Heart right ventricle (tissue), 16 donors: ENCODE measurements at regions not wholly inside any gene's neighbourhood (a gene's known extent, or its start where the extent isn't known, plus 50 kb on each side); places are given as distances from the start of the nearest gene placed in this dataset.

ENCODE experiments used
- ATAC-seq, 8 donors: fragments of 200-7000 bp; cut with Tn5 transposase; one replicate each; pipeline ENCODE4 v1.9.1; 2020; ENCODE audit warnings: mild to moderate bottlenecking in 8 of 8, moderate library complexity in 8 of 8, moderate number of reproducible peaks in 1 of 8
- DNase-seq, 2 donors: peaks; one replicate each; pipeline ENCODE4 v3.0.0-alpha.2; 2020
- H3K27ac ChIP-seq, 10 donors: fragments of 200-600 bp; sonication (generic) in 2 of 10; one replicate each; pipeline versions ENCODE4 v1.5.0 to v1.8.0; 2020 to 2022; ENCODE audit warnings: mild to moderate bottlenecking in 3 of 10
- H3K27me3 ChIP-seq, 7 donors: fragments of 200-600 bp; one replicate each; pipeline ENCODE4 v1.8.0; 2021 to 2022; ENCODE audit warnings: mild to moderate bottlenecking in 2 of 7
- H3K36me3 ChIP-seq, 9 donors: fragments of 200-600 bp; sonication (generic) in 1 of 9; one replicate each; pipeline versions ENCODE4 v1.5.0 to v1.8.0; 2020 to 2022; ENCODE audit warnings: mild to moderate bottlenecking in 2 of 9
- H3K4me1 ChIP-seq, 9 donors: fragments of 200-600 bp; sonication (generic) in 1 of 9; one replicate each; pipeline versions ENCODE4 v1.5.0 to v1.8.0; 2020 to 2022; ENCODE audit warnings: mild to moderate bottlenecking in 4 of 9
- H3K4me3 ChIP-seq, 10 donors: fragments of 200-600 bp; sonication (generic) in 2 of 10; one replicate each; pipeline versions ENCODE4 v1.5.0 to v1.8.0; 2020 to 2022; ENCODE audit warnings: mild to moderate bottlenecking in 7 of 10, moderate library complexity in 2 of 10
- H3K9me3 ChIP-seq, 11 donors: fragments of 200-600 bp in 10 of 11; sonication (generic) in 2 of 11; one replicate each; pipeline versions ENCODE4 v1.5.0 to v1.8.0; 2013 to 2022; ENCODE audit warnings: mild to moderate bottlenecking in 2 of 11, control low read depth in 1 of 11, moderate library complexity in 1 of 11
- CTCF ChIP-seq, 9 donors: fragments of 200-600 bp; sonication (generic) in 2 of 9; IDR thresholded peaks; one replicate each; pipeline versions ENCODE4 v1.5.0 to v1.8.0; 2021 to 2022; ENCODE audit warnings: antibody characterized with exemption in 9 of 9, mild to moderate bottlenecking in 5 of 9, moderate library complexity in 1 of 9
- WGBS, 2 donors: extraction: QIAGEN DNeasy Blood & Tissue Kit; methylation state at CpG; one replicate each; pipeline ENCODE4 v1.1.7; 2013; ENCODE audit warnings: inconsistent platforms in 1 of 2; 5-methylcytosine and 5-hydroxymethylcytosine counted together
- intact Hi-C, 10 donors: fragments of 100-400 bp; cut with DNase I; formaldehyde crosslinking; loops; one replicate each; pipeline versions ENCODE4 v1.11.1 to v1.14.2; 2022
- donor health status: Arrhythmogenic right ventricular cardiomyopathy.
- donor health status: ischemic (EF 13 %, LVEDD 7.1; RV severe dilation, severe dysfunction).
- donor health status: healthy with polysubstance abuse.
- donor health status: DM: no; HTN: yes; CAD: no.
- donor health status: DM: no; HTN: no; CAD: no.
- donor health status: ischemic (EF 25% LVEDD 6.9; RV normal size, moderate dysfunction).
- donor health status: ischemic (EF 25% LVEDD 5.7; RV mildly dilated, moderate dysfunction).
- donor health status: healthy.
- donor health status: DM: yes; HTN: yes; CAD: no.
- donor health status: Ischemic cardiomyopathy.
- donor health status: ischemic (EF 35%, LVEDD 5.7; RV mildly dilated, moderate dysfunction).
- donor health status: nonischemic (EF 11% LVEDD 7.7; RV severe dilation, severe dysfunction).
- donor health status: DM: yes; HTN: yes; CAD: no.
- donor health status: PGD.
- donor health status: ischemic (EF 29% LVEDD 5.4; RV normal size, mild dysfunction).
- donor health status: nonischemic (EF 23%, LVEDD 6.1; RV moderate dilation, normal function).

- Histone ChIP-seq H3K4me1 (no peaks in the 10 kb centered on the region), H3K4me3 (no peak overlapping the region), H3K27ac (no peak overlapping the region), H3K36me3 (no peaks in the 10 kb centered on the region), H3K27me3 (no peaks in the 10 kb centered on the region), H3K9me3 (peaks cover 0 to 3% (median 0%) of the 10 kb centered on the region in 11 donors)
- TF ChIP-seq CTCF (IDR thresholded peaks at IDR 0.05) = no peak
- DNase-seq (no peak), ATAC-seq (no peak)
- 26 to 28% methylated on average over 2 of the region's 2 CpGs for WGBS, 2 donors
- intact Hi-C loops = no loop called here
Measured at GRCh38 chr10:109173937-109174336, 749.4 kb downstream of the XPNPEP1 start.

- no peaks in the 10 kb centered on the region for H3K27me3 ChIP-seq
- H3K4me3 ChIP-seq = no peak overlapping the region
- 21 to 40% methylated on average over 2 of the region's 2 CpGs for WGBS, 2 donors
- intact Hi-C loops = no loop called here
- peaks cover 0 to 3% (median 0%) of the 10 kb centered on the region in 11 donors for H3K9me3 ChIP-seq
- H3K27ac ChIP-seq = no peak overlapping the region
- H3K36me3 ChIP-seq = no peaks in the 10 kb centered on the region
- H3K4me1 ChIP-seq = no peaks in the 10 kb centered on the region
- ATAC-seq (no peak), DNase-seq (no peak)
- no peak for TF ChIP-seq CTCF (IDR thresholded peaks at IDR 0.05)
Measured at GRCh38 chr10:109173121-109173520, 750.2 kb downstream of the XPNPEP1 start.

- H3K36me3 ChIP-seq = no peaks in the 10 kb centered on the region
- no peak for ATAC-seq
- TF ChIP-seq CTCF (IDR thresholded peaks at IDR 0.05) = no peak
Measured at GRCh38 chr10:109166935-109167334, 756.4 kb downstream of the XPNPEP1 start.

GRCh38 chr10:109159351-109159750 lies 764.0 kb downstream of the XPNPEP1 start:
- TF ChIP-seq CTCF (IDR thresholded peaks at IDR 0.05) = no peak
- DNase-seq (no peak), ATAC-seq (no peak)
- Histone ChIP-seq H3K27me3 (no peaks in the 10 kb centered on the region), H3K4me3 (no peak overlapping the region), H3K27ac (no peak overlapping the region), H3K36me3 (no peaks in the 10 kb centered on the region), H3K4me1 (no peaks in the 10 kb centered on the region), H3K9me3 (peaks cover 0 to 6% (median 0%) of the 10 kb centered on the region in 11 donors)
- WGBS, 2 donors = 82 to 83% methylated on average over 4 of the region's 4 CpGs
- intact Hi-C loops = no loop called here

More at GRCh38 chr10:109166935-109167334, 756.4 kb downstream of the XPNPEP1 start:
- H3K4me3 ChIP-seq = no peak overlapping the region
- H3K27me3 ChIP-seq = no peaks in the 10 kb centered on the region
- peaks cover 0 to 6% (median 0%) of the 10 kb centered on the region in 11 donors for H3K9me3 ChIP-seq
- intact Hi-C loops = no loop called here
- H3K4me1 ChIP-seq = no peaks in the 10 kb centered on the region
- no peak for DNase-seq
- H3K27ac ChIP-seq = no peak overlapping the region
